ENCODE measurements at regions not wholly inside any gene's neighbourhood (a gene's known extent, or its start where the extent isn't known, plus 50 kb on each side); places are given as distances from the start of the nearest gene placed in this dataset.

DNA sequence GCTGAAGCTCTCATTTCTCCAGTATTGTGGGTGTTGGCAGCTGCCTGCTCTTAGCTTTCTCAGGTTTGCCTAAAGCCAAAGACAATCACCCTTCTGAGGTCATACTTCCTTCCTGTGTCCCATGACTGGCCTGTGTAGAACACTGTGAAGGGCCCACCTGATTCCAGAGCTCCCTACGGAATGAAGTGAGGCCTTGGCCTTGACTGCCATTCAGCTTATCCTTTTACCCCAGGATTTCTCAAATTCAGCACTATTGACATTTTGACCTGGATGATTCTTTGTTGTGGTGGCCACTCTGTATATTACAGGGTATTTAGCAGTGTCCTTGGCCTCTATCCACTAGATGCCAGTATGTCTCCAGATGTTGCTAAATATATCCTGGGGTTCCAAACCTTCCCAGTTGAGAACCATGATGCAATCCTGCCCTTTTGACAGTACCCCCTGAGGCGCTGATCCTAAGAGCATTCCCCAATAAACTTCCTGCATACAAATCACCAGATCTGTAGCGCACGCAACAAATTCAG is 112.3 kb upstream of the KRR1 start (continued):
- no peak for TF ChIP-seq SMARCC2 (IDR thresholded peaks at IDR 0.05)
- peak; percentile 64 for TF ChIP-seq PHF5A (CRISPR knock-in tag; IDR thresholded peaks at IDR 0.05; ENCODE audit: low read depth, unreplicated experiment)
- peak; percentile 44; the same call in 1 of the 2 replicates for TF ChIP-seq NCOR1 (IDR thresholded peaks at IDR 0.05; ENCODE audit: borderline replicate concordance, low read length)
- TF ChIP-seq ZNF792 (CRISPR knock-in tag; IDR thresholded peaks at IDR 0.05), result peak; percentile 40; the same call in 1 of the 2 replicates
- TF ChIP-seq DPF2 (CRISPR knock-in tag; IDR thresholded peaks at IDR 0.05; ENCODE audit: borderline replicate concordance, low read depth), result peak; percentile 43; the same call in 1 of the 2 replicates
- peak; percentile 21; the same call in 1 of the 2 replicates for TF ChIP-seq SOX13 (IDR thresholded peaks at IDR 0.05)
- peak in 1 of 2 experiments; percentile 89; a peak in 2 of 4 replicates for TF ChIP-seq SOX13 (CRISPR knock-in tag; conservative IDR thresholded peaks at IDR 0.05 in 1 of 2, IDR thresholded peaks at IDR 0.05 in 1 of 2)
- peak; percentile 8; the same call in 1 of the 2 replicates for TF ChIP-seq ZNF782 (CRISPR knock-in tag; IDR thresholded peaks at IDR 0.05; ENCODE audit: borderline replicate concordance)
- TF ChIP-seq, protein P1, sequence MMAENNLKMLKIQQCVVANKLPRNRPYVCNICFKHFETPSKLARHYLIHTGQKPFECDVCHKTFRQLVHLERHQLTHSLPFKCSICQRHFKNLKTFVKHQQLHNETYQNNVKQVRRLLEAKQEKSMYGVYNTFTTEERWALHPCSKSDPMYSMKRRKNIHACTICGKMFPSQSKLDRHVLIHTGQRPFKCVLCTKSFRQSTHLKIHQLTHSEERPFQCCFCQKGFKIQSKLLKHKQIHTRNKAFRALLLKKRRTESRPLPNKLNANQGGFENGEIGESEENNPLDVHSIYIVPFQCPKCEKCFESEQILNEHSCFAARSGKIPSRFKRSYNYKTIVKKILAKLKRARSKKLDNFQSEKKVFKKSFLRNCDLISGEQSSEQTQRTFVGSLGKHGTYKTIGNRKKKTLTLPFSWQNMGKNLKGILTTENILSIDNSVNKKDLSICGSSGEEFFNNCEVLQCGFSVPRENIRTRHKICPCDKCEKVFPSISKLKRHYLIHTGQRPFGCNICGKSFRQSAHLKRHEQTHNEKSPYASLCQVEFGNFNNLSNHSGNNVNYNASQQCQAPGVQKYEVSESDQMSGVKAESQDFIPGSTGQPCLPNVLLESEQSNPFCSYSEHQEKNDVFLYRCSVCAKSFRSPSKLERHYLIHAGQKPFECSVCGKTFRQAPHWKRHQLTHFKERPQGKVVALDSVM (CRISPR knock-in tag; IDR thresholded peaks at IDR 0.05), result 0 out of 2 replicates have a peak, but pooled peaks have one; percentile 16
- peak; percentile 75; the same call in 1 of the 2 replicates for TF ChIP-seq CBX5 (CRISPR knock-in tag; IDR thresholded peaks at IDR 0.05; ENCODE audit: borderline replicate concordance)
- TF ChIP-seq ERF (CRISPR knock-in tag; IDR thresholded peaks at IDR 0.05), result peak; percentile 57; the same call in 1 of the 2 replicates
- no peak for TF ChIP-seq HES4 (CRISPR knock-in tag; IDR thresholded peaks at IDR 0.05; ENCODE audit: borderline replicate concordance)
- peak; percentile 30; the same call in 1 of the 2 replicates for TF ChIP-seq HNF4G (IDR thresholded peaks at IDR 0.05; ENCODE audit: borderline replicate concordance, low read depth, low read length)
- TF ChIP-seq HNF4G (CRISPR knock-in tag; IDR thresholded peaks at IDR 0.05; ENCODE audit: borderline replicate concordance, low read depth), result no peak
- peak; percentile 76 for TF ChIP-seq FOXJ3 (CRISPR knock-in tag; IDR thresholded peaks at IDR 0.05; ENCODE audit: borderline replicate concordance)
- no peak for TF ChIP-seq FOXA1 (IDR thresholded peaks at IDR 0.05)
- peak; percentile 90 for TF ChIP-seq FOXA1 (CRISPR knock-in tag; IDR thresholded peaks at IDR 0.05)
- peak; percentile 87 for TF ChIP-seq CEBPB (IDR thresholded peaks at IDR 0.05; ENCODE audit: borderline replicate concordance, low read depth, low read length)
